ENCODE measurements at regions not wholly inside any gene's neighbourhood (a gene's known extent, or its start where the extent isn't known, plus 50 kb on each side); places are given as distances from the start of the nearest gene placed in this dataset.

- TF ChIP-seq CTCF (IDR thresholded peaks at IDR 0.05) (no peak), POLR2AphosphoS5 (IDR thresholded peaks at IDR 0.05) (no peak), POLR2A (IDR thresholded peaks at IDR 0.05) (no peak)
Observed at GRCh38 chr12:116358536-116358892, 81.0 kb upstream of the MED13L start.

All from breast epithelium (tissue), 3 donors.